ENCODE measurements at regions not wholly inside any gene's neighbourhood (a gene's known extent, or its start where the extent isn't known, plus 50 kb on each side); places are given as distances from the start of the nearest gene placed in this dataset.

- Histone ChIP-seq H3K4me3 (ENCODE audit: low read length) (no peak overlapping the region), H3K9ac (ENCODE audit: low read length) (no peak overlapping the region), H3F3A (ENCODE audit: low read length, unreplicated experiment) (no peaks in the 10 kb centered on the region), H3K36me3 (ENCODE audit: low read depth, low read length) (no peaks in the 10 kb centered on the region), H3K4me2 (ENCODE audit: low read length) (no peak overlapping the region), H2AFZ (ENCODE audit: low read length) (no peak overlapping the region), H3K79me2 (ENCODE audit: low read length) (no peaks in the 10 kb centered on the region), H3K27me3 (ENCODE audit: low read length) (no peaks in the 10 kb centered on the region), H3K4me1 (ENCODE audit: insufficient read depth, low read length) (no peaks in the 10 kb centered on the region), H3K9me3 (ENCODE audit: low read length) (no peaks in the 10 kb centered on the region), H3K27ac (ENCODE audit: low read length) (no peak overlapping the region), H4K20me1 (ENCODE audit: low read length) (no peaks in the 10 kb centered on the region), H3K9me2 (replicated peaks; ENCODE audit: low read length) (no peaks in the 10 kb centered on the region)
- TF ChIP-seq EZH2phosphoT487 (IDR thresholded peaks at IDR 0.05; ENCODE audit: borderline replicate concordance, low read length) (no peak), EZH2 (IDR thresholded peaks at IDR 0.05; ENCODE audit: low read length, unreplicated experiment) (no peak)
- TF ChIP-seq, protein P1, sequence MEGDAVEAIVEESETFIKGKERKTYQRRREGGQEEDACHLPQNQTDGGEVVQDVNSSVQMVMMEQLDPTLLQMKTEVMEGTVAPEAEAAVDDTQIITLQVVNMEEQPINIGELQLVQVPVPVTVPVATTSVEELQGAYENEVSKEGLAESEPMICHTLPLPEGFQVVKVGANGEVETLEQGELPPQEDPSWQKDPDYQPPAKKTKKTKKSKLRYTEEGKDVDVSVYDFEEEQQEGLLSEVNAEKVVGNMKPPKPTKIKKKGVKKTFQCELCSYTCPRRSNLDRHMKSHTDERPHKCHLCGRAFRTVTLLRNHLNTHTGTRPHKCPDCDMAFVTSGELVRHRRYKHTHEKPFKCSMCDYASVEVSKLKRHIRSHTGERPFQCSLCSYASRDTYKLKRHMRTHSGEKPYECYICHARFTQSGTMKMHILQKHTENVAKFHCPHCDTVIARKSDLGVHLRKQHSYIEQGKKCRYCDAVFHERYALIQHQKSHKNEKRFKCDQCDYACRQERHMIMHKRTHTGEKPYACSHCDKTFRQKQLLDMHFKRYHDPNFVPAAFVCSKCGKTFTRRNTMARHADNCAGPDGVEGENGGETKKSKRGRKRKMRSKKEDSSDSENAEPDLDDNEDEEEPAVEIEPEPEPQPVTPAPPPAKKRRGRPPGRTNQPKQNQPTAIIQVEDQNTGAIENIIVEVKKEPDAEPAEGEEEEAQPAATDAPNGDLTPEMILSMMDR (conservative IDR thresholded peaks at IDR 0.05; ENCODE audit: low read depth, low read length) = no peak
- DNase-seq = peak; percentile 40
- ChIA-PET POLR2A (ENCODE audit: unreplicated experiment) (no interaction called here), CTCF (no interaction called here)
- intact Hi-C loops (cut with micrococcal nuclease) = no loop called here
- no TSS peak for BruUV-seq (replicated peaks)
- peak; percentile 53 for ATAC-seq
Observed at GRCh38 chr13:105642511-105642958, 892.9 kb downstream of the EFNB2 start.

GRCh38 chr13:105641121-105641520 lies 894.3 kb downstream of the EFNB2 start:
- H3K79me2 ChIP-seq (ENCODE audit: low read length) = no peaks in the 10 kb centered on the region
- no peak overlapping the region for H3K4me2 ChIP-seq (ENCODE audit: low read length)
- intact Hi-C loops (cut with micrococcal nuclease) = no loop called here
- DNase-seq = no peak
- TF ChIP-seq EZH2 (IDR thresholded peaks at IDR 0.05; ENCODE audit: low read length, unreplicated experiment) = no peak
- no peak for TF ChIP-seq EZH2phosphoT487 (IDR thresholded peaks at IDR 0.05; ENCODE audit: borderline replicate concordance, low read length)
- TF ChIP-seq, protein P1 (conservative IDR thresholded peaks at IDR 0.05; ENCODE audit: low read depth, low read length) = no peak
- no peaks in the 10 kb centered on the region for H3K36me3 ChIP-seq (ENCODE audit: low read depth, low read length)
- no peaks in the 10 kb centered on the region for H3F3A ChIP-seq (ENCODE audit: low read length, unreplicated experiment)
- H3K27ac ChIP-seq (ENCODE audit: low read length) = no peak overlapping the region
- H3K4me3 ChIP-seq (ENCODE audit: low read length) = no peak overlapping the region
- ATAC-seq = no peak
- H2AFZ ChIP-seq (ENCODE audit: low read length) = no peak overlapping the region
- BruUV-seq (replicated peaks) = no TSS peak
- no peaks in the 10 kb centered on the region for H3K9me2 ChIP-seq (replicated peaks; ENCODE audit: low read length)
- H3K4me1 ChIP-seq (ENCODE audit: insufficient read depth, low read length) = no peaks in the 10 kb centered on the region
- CTCF ChIA-PET = no interaction called here
- POLR2A ChIA-PET (ENCODE audit: unreplicated experiment) = no interaction called here
- H3K9ac ChIP-seq (ENCODE audit: low read length) = no peak overlapping the region
- no peaks in the 10 kb centered on the region for H3K9me3 ChIP-seq (ENCODE audit: low read length)
- H4K20me1 ChIP-seq (ENCODE audit: low read length) = no peaks in the 10 kb centered on the region
- H3K27me3 ChIP-seq (ENCODE audit: low read length) = no peaks in the 10 kb centered on the region

GRCh38 chr13:105638426-105638825 lies 897.0 kb downstream of the EFNB2 start:
- H2AFZ ChIP-seq (ENCODE audit: low read length) = no peak overlapping the region
- H3K9ac ChIP-seq (ENCODE audit: low read length) = no peak overlapping the region
- H3K4me2 ChIP-seq (ENCODE audit: low read length) = no peak overlapping the region
- no peaks in the 10 kb centered on the region for H3K9me3 ChIP-seq (ENCODE audit: low read length)
- DNase-seq (no peak), ATAC-seq (no peak)
- ChIA-PET POLR2A (ENCODE audit: unreplicated experiment) (no interaction called here), CTCF (no interaction called here)
- H3K9me2 ChIP-seq (replicated peaks; ENCODE audit: low read length) = no peaks in the 10 kb centered on the region
- H3K36me3 ChIP-seq (ENCODE audit: low read depth, low read length) = no peaks in the 10 kb centered on the region
- H3K4me3 ChIP-seq (ENCODE audit: low read length) = no peak overlapping the region
- no peaks in the 10 kb centered on the region for H3F3A ChIP-seq (ENCODE audit: low read length, unreplicated experiment)
- H3K4me1 ChIP-seq (ENCODE audit: insufficient read depth, low read length) = no peaks in the 10 kb centered on the region
- H3K27me3 ChIP-seq (ENCODE audit: low read length) = no peaks in the 10 kb centered on the region
- no peaks in the 10 kb centered on the region for H3K79me2 ChIP-seq (ENCODE audit: low read length)
- BruUV-seq (replicated peaks) = no TSS peak
- no peaks in the 10 kb centered on the region for H4K20me1 ChIP-seq (ENCODE audit: low read length)
- TF ChIP-seq EZH2 (IDR thresholded peaks at IDR 0.05; ENCODE audit: low read length, unreplicated experiment) (no peak), EZH2phosphoT487 (IDR thresholded peaks at IDR 0.05; ENCODE audit: borderline replicate concordance, low read length) (no peak)
- TF ChIP-seq, protein P1 (conservative IDR thresholded peaks at IDR 0.05; ENCODE audit: low read depth, low read length) = no peak
- no peak overlapping the region for H3K27ac ChIP-seq (ENCODE audit: low read length)
- intact Hi-C loops (cut with micrococcal nuclease) = no loop called here
